ENCODE measurements at regions not wholly inside any gene's neighbourhood (a gene's known extent, or its start where the extent isn't known, plus 50 kb on each side); places are given as distances from the start of the nearest gene placed in this dataset.

DNA sequence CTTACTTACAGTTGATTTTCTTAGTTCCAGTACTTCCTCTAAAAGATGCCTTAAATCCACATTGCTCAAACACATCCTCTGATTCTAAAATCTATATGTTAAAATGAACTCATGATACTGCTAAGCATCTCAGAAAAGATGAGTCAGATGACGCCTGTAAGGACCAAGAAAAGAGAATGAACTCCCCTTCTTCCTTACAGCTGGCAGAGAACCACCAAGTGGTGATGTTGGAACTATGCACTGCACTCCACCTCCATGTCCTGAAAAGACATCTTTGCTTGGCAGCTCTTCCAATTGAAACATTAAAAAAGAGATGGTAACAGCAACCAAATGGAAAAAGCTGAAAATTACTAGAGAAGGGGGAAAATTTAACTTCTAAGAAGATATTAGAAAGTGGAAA, 648.8 kb downstream of the PTPRC start:
- no peak for DNase-seq (ENCODE audit: low spot score)
- no peak for TF ChIP-seq CTCF (IDR thresholded peaks at IDR 0.05; ENCODE audit: extremely low read depth, insufficient read depth, missing control alignments)
- in situ Hi-C loops (cut with MboI; ENCODE audit: low pct_unique_long_range_greater_than_20kb, low sequenced_read_pairs, unreplicated experiment) = no loop called here

DNA sequence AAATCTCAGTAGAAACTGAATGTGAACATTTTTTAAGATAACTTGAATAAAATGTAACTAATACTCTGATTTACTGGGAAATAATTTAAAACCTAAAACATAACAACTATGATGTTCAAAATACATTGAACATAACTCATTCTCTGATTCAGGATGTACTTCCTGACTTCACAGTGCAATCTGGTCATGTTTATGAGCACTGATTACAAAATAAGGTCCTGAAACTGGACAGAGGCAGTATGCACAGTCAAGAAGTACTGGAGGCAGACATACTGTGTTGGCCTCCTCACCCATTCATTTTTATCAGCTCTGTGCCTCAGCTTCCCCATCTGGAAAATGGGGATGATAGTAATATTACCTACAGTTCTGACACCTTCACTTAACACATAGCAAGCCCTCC, 651.3 kb downstream of the PTPRC start:
- TF ChIP-seq CTCF (IDR thresholded peaks at IDR 0.05; ENCODE audit: extremely low read depth, insufficient read depth, missing control alignments) = no peak
- in situ Hi-C loops (cut with MboI; ENCODE audit: low pct_unique_long_range_greater_than_20kb, low sequenced_read_pairs, unreplicated experiment) = no loop called here
- no peak for DNase-seq (ENCODE audit: low spot score)

GRCh38 chr1:199291022-199291740, 652.3 kb downstream of the PTPRC start:
- in situ Hi-C loops (cut with MboI; ENCODE audit: low pct_unique_long_range_greater_than_20kb, low sequenced_read_pairs, unreplicated experiment) = no loop called here
- no peak for TF ChIP-seq CTCF (IDR thresholded peaks at IDR 0.05; ENCODE audit: extremely low read depth, insufficient read depth, missing control alignments)
- DNase-seq (ENCODE audit: low spot score) = no peak

DNA sequence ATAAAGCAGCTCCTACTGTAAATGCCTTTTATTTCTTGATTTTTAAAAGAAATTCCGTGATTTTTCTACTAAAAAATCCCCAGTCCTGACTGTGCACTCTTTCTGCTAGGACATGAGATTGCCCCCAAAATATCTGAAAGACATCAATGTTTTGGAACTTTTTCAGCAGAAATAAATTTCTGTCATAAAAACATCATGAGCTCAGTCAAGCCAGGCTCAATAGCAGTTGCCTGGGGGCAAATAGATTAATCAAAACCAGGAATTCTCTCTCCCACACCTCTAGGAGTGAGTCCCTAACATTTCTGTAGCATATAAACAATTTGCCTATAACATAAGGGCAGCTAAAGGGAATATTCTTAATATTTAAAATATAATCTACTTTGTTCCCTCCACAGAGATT, 654.1 kb downstream of the PTPRC start:
- no peak for TF ChIP-seq CTCF (IDR thresholded peaks at IDR 0.05; ENCODE audit: extremely low read depth, insufficient read depth, missing control alignments)
- in situ Hi-C loops (cut with MboI; ENCODE audit: low pct_unique_long_range_greater_than_20kb, low sequenced_read_pairs, unreplicated experiment) = no loop called here
- no peak for DNase-seq (ENCODE audit: low spot score)

DNA sequence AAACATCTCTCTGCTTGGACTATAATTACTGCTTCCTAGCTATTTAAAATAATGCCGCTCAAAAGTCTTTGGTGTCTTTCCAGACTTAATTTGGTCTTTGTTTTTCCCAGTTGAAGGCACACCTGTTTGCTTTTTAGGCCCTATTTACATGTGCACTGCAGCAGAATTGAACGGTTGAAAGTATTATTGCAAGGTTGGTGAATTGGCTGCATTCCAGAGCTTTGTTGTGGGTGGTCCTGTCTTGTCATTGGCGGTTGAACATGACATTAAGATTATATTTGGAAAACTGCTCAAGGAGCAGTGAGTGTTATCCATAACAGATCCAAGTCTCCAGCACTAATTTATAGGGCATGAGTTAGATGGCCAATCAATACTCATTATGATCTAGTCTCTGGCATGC, 656.3 kb downstream of the PTPRC start:
- no peak for TF ChIP-seq CTCF (IDR thresholded peaks at IDR 0.05; ENCODE audit: extremely low read depth, insufficient read depth, missing control alignments)
- in situ Hi-C loops (cut with MboI; ENCODE audit: low pct_unique_long_range_greater_than_20kb, low sequenced_read_pairs, unreplicated experiment) = no loop called here
- DNase-seq (ENCODE audit: low spot score) = no peak

GRCh38 chr1:199297174-199297573, 658.3 kb downstream of the PTPRC start:
- in situ Hi-C loops (cut with MboI; ENCODE audit: low pct_unique_long_range_greater_than_20kb, low sequenced_read_pairs, unreplicated experiment) = no loop called here
- no peak for TF ChIP-seq CTCF (IDR thresholded peaks at IDR 0.05; ENCODE audit: extremely low read depth, insufficient read depth, missing control alignments)
- DNase-seq (ENCODE audit: low spot score) = no peak

Data from GM13977 (cell line).